AG20443 (cell line): ENCODE measurements at regions not wholly inside any gene's neighbourhood (a gene's known extent, or its start where the extent isn't known, plus 50 kb on each side); places are given as distances from the start of the nearest gene placed in this dataset.
A peak's percentile ranks its signal among the peaks of the same experiment; 100 is the strongest.

ENCODE experiments used
- DNase-seq: peaks from one replicate; pipeline ENCODE4 v3.0.0; 2012; ENCODE audit warnings: low spot score, mixed read lengths

GRCh38 chr3:99500485-99500884 is 137.9 kb upstream of the COL8A1 start:
- DNase-seq: no peak

- peak; percentile 49 for DNase-seq
These were observed 138.9 kb upstream of the COL8A1 start for GRCh38 chr3:99499235-99500158.

- peak; percentile 30 for DNase-seq
These were observed 139.7 kb upstream of the COL8A1 start for GRCh38 chr3:99498550-99499234.

GRCh38 chr3:99487894-99488293 is 150.5 kb upstream of the COL8A1 start:
- no peak for DNase-seq

- DNase-seq: no peak
These were observed 153.1 kb upstream of the COL8A1 start for GRCh38 chr3:99485286-99485685.

GRCh38 chr3:99484871-99485270 is 153.5 kb upstream of the COL8A1 start:
- peak; percentile 52 for DNase-seq

- no peak for DNase-seq
These were observed 154.6 kb upstream of the COL8A1 start for GRCh38 chr3:99483841-99484240.

- DNase-seq: no peak
These were observed 156.2 kb upstream of the COL8A1 start for GRCh38 chr3:99482191-99482590.

GRCh38 chr3:99481561-99481960 is 156.8 kb upstream of the COL8A1 start:
- no peak for DNase-seq

- no peak for DNase-seq
These were observed 158.6 kb upstream of the COL8A1 start for GRCh38 chr3:99479768-99480167.

GRCh38 chr3:99477650-99478049 is 160.7 kb upstream of the COL8A1 start:
- DNase-seq: no peak

GRCh38 chr3:99475229-99475628 is 163.2 kb upstream of the COL8A1 start:
- no peak for DNase-seq

GRCh38 chr3:99474776-99475175 is 163.6 kb upstream of the COL8A1 start:
- DNase-seq: no peak

GRCh38 chr3:99473321-99473751 is 165.1 kb upstream of the COL8A1 start:
- DNase-seq: peak; percentile 42

GRCh38 chr3:99472385-99472784 is 166.0 kb upstream of the COL8A1 start:
- no peak for DNase-seq

GRCh38 chr3:99471353-99472323 is 166.8 kb upstream of the COL8A1 start:
- no peak for DNase-seq

- no peak for DNase-seq
These were observed 167.6 kb upstream of the COL8A1 start for GRCh38 chr3:99470841-99471240.

- no peak for DNase-seq
These were observed 169.5 kb upstream of the COL8A1 start for GRCh38 chr3:99468918-99469317.

GRCh38 chr3:99467420-99467819 is 171.0 kb upstream of the COL8A1 start:
- DNase-seq: no peak

- DNase-seq: no peak
These were observed 172.1 kb upstream of the COL8A1 start for GRCh38 chr3:99466331-99466730.

- no peak for DNase-seq
These were observed 180.4 kb upstream of the COL8A1 start for GRCh38 chr3:99458013-99458412.

GRCh38 chr3:99442599-99442998 is 195.8 kb upstream of the COL8A1 start:
- no peak for DNase-seq
